GM12878 (cell line): ENCODE measurements at regions not wholly inside any gene's neighbourhood (a gene's known extent, or its start where the extent isn't known, plus 50 kb on each side); places are given as distances from the start of the nearest gene placed in this dataset.

Experiments used
- ATAC-seq: fragments of 200-7000 bp; cut with Tn5 transposase; 3 replicates; pipeline ENCODE4 v1.9.1; 2020; ENCODE audit warnings: mild to moderate bottlenecking, moderate library complexity
- BruUV-seq: library from RNA; stranded (reverse); fragments of 400-500 nt; replicated peaks from 2 replicates; lab custom pipeline; 2021; lab: Mats Ljungman, UMichigan
- CTCF ChIA-PET: fragments of 300-600 bp; sonication (Branson Sonifier 250); formaldehyde crosslinking; extraction: SDS; loops from one replicate; lab custom pipeline; 2021; ENCODE audit warnings: inconsistent platforms; lab: Yijun Ruan, JAX
- POLR2A ChIA-PET: fragments of 350-600 bp; formaldehyde crosslinking; extraction: SDS; loops from one replicate; lab custom pipeline; 2021; ENCODE audit warnings: inconsistent platforms; lab: Charles Lee
- RAD21 ChIA-PET: fragments of 300-600 bp; sonication (Branson Sonifier 250); formaldehyde crosslinking; loops from one replicate; lab custom pipeline; 2023; ENCODE audit warnings: antibody characterized with exemption; ENCODE audit not compliant: unreplicated experiment; lab: Charles Lee
- SMC1A ChIA-PET: fragments of 300-600 bp; sonication (Branson Sonifier 250); formaldehyde crosslinking; loops from one replicate; lab custom pipeline; 2023; ENCODE audit not compliant: unreplicated experiment, uncharacterized antibody; lab: Charles Lee
- DNase-seq: peaks from one replicate; pipeline ENCODE4 v3.0.0-alpha.2; 2011; ENCODE audit warnings: low read depth, low spot score
- FAIRE-seq: peaks from 3 replicates; lab custom pipeline; 2011; peaks lifted over from hg19 to GRCh38; lab: Jason Lieb, UNC
- H2AFZ ChIP-seq: 2 replicates; pipeline ENCODE4 v1.6.0; 2011; ENCODE audit warnings: low read depth, low read length, control low read depth; ENCODE audit not compliant: control insufficient read depth
- H3K27ac ChIP-seq: 2 replicates; pipeline ENCODE4 v1.5.1; 2011; ENCODE audit warnings: control low read depth; ENCODE audit not compliant: control insufficient read depth, insufficient read depth
- H3K27me3 ChIP-seq, 2 experiments: replicated peaks in 1 of 2; 2 replicates each; pipeline versions ENCODE4 v1.6.0 to v1.6.1; 2011; ENCODE audit warnings: low read length in 1 of 2; ENCODE audit not compliant: control insufficient read depth in 2 of 2, insufficient read depth in 2 of 2
- H3K36me3 ChIP-seq, 2 experiments: 2 replicates each; pipeline ENCODE4 v1.5.1; 2011; ENCODE audit warnings: low read length in 1 of 2; ENCODE audit not compliant: control insufficient read depth in 2 of 2, insufficient read depth in 2 of 2
- H3K4me1 ChIP-seq: 2 replicates; pipeline ENCODE4 v1.6.1; 2011; ENCODE audit warnings: mild to moderate bottlenecking, low read length, moderate library complexity, mixed read lengths; ENCODE audit not compliant: control insufficient read depth, insufficient read depth
- H3K4me2 ChIP-seq: 2 replicates; pipeline ENCODE4 v1.6.0; 2011; ENCODE audit warnings: control low read depth; ENCODE audit not compliant: control insufficient read depth, insufficient read depth
- H3K4me3 ChIP-seq: fragments of 200-600 bp; sonication (generic); 2 replicates; pipeline ENCODE4 v1.5.1; 2016
- H3K79me2 ChIP-seq: 2 replicates; pipeline ENCODE4 v1.6.0; 2011; ENCODE audit warnings: low read length; ENCODE audit not compliant: control insufficient read depth, insufficient read depth
- H3K9ac ChIP-seq: 2 replicates; pipeline ENCODE4 v1.8.0; 2011; ENCODE audit warnings: low read length, control low read depth, mixed read lengths; ENCODE audit not compliant: control insufficient read depth, insufficient read depth
- H3K9me3 ChIP-seq: replicated peaks from 3 replicates; pipeline ENCODE4 v1.5.1; 2011; ENCODE audit warnings: mild to moderate bottlenecking, low read length; ENCODE audit not compliant: control insufficient read depth, insufficient read depth
- H4K20me1 ChIP-seq: 2 replicates; pipeline ENCODE4 v1.6.0; 2011; ENCODE audit not compliant: control insufficient read depth, insufficient read depth
- ATF7 ChIP-seq: fragments of 450-650 bp; IDR thresholded peaks from 2 replicates; pipeline ENCODE4 v1.6.1; 2016; ENCODE audit warnings: low read depth, mild to moderate bottlenecking
- E2F8 ChIP-seq: fragments of 450-650 bp; IDR thresholded peaks from 2 replicates; pipeline ENCODE4 v1.6.1; 2018; ENCODE audit warnings: mild to moderate bottlenecking, low read depth, moderate library complexity; ENCODE audit not compliant: partially characterized antibody
- EP300 ChIP-seq, 2 experiments: fragments of 150-350 bp in 1 of 2; IDR thresholded peaks; 2 replicates each; pipeline ENCODE4 v1.6.1; 2011 to 2012; ENCODE audit warnings: low read depth in 2 of 2, low read length in 2 of 2, borderline replicate concordance in 1 of 2, improper control_type of control experiment in 1 of 2, inconsistent platforms in 1 of 2; ENCODE audit not compliant: control insufficient read depth in 1 of 2
- ESRRA ChIP-seq: IDR thresholded peaks from 2 replicates; pipeline ENCODE4 v1.6.1; 2012; ENCODE audit warnings: mild to moderate bottlenecking, low read length, improper control_type of control experiment
- HDGF ChIP-seq: fragments of 450-650 bp; IDR thresholded peaks from 2 replicates; pipeline ENCODE4 v1.6.1; 2016; ENCODE audit warnings: antibody characterized with exemption
- IRF3 ChIP-seq: fragments of 450-650 bp; IDR thresholded peaks from 2 replicates; pipeline ENCODE4 v1.6.1; 2014; ENCODE audit warnings: mild to moderate bottlenecking
- PML ChIP-seq: IDR thresholded peaks from 2 replicates; pipeline ENCODE4 v1.6.1; 2012; ENCODE audit warnings: low read length, inconsistent platforms
- POU2F2 ChIP-seq: IDR thresholded peaks from 3 replicates; pipeline ENCODE4 v1.6.1; 2011; ENCODE audit warnings: low read depth, mild to moderate bottlenecking, low read length, borderline replicate concordance
- RELB ChIP-seq: fragments of 450-650 bp; IDR thresholded peaks from 2 replicates; pipeline ENCODE4 v1.6.1; 2017; ENCODE audit warnings: low read depth, mild to moderate bottlenecking, moderate library complexity
- REST ChIP-seq: IDR thresholded peaks from 2 replicates; pipeline ENCODE4 v1.6.1; 2012; ENCODE audit warnings: mild to moderate bottlenecking, low read depth, low read length
- SIX5 ChIP-seq: IDR thresholded peaks from 2 replicates; pipeline ENCODE4 v1.6.1; 2011; ENCODE audit warnings: mild to moderate bottlenecking, low read depth, low read length, moderate library complexity; ENCODE audit not compliant: severe bottlenecking
- SUPT20H ChIP-seq: IDR thresholded peaks from 2 replicates; pipeline ENCODE4 v1.6.1; 2011; ENCODE audit warnings: low read depth, mild to moderate bottlenecking, low read length, moderate library complexity, borderline replicate concordance; ENCODE audit not compliant: control insufficient read depth
- SUZ12 ChIP-seq: fragments of 200-600 bp; sonication (generic); IDR thresholded peaks from one replicate; pipeline ENCODE4 v1.6.1; 2018; ENCODE audit warnings: antibody characterized with exemption, mild to moderate bottlenecking; ENCODE audit not compliant: unreplicated experiment
- ZNF24 ChIP-seq: fragments of 450-650 bp; IDR thresholded peaks from 2 replicates; pipeline ENCODE4 v1.6.1; 2017; ENCODE audit warnings: antibody characterized with exemption, mild to moderate bottlenecking
- ZZZ3 ChIP-seq: IDR thresholded peaks from 2 replicates; pipeline ENCODE4 v1.6.1; 2011; ENCODE audit warnings: low read depth; ENCODE audit not compliant: control insufficient read depth, insufficient read length
- WGBS: methylation state at CpG from one replicate; pipeline ENCODE4 v1.1.6; 2016; ENCODE audit warnings: low lambda C conversion rate; ENCODE audit not compliant: insufficient replicate concordance, insufficient coverage; ENCODE audit errors: missing lambda C conversion rate; 5-methylcytosine and 5-hydroxymethylcytosine counted together
- in situ Hi-C: fragments of 300-500 bp; cut with MboI; formaldehyde crosslinking; loops from 9 replicates; pipeline ENCODE4 v1.14.3; 2018; ENCODE audit warnings: mixed read lengths
- intact Hi-C: fragments of 100-400 bp; cut with micrococcal nuclease; formaldehyde crosslinking; loops from one replicate; pipeline ENCODE4 v1.14.2; 2022; ENCODE audit not compliant: unreplicated experiment

GRCh38 chr7:19375976-19376375, 230.8 kb upstream of the FERD3L start (continued):
- no peak for TF ChIP-seq RELB

GRCh38 chr7:19373334-19373733, 228.1 kb upstream of the FERD3L start:
- no peaks in the 10 kb centered on the region for H3K9me3 ChIP-seq
- no peaks in the 10 kb centered on the region for H3K79me2 ChIP-seq
- H3K9ac ChIP-seq: no peak overlapping the region
- no peak overlapping the region for H2AFZ ChIP-seq
- H3K4me3 ChIP-seq: no peak overlapping the region
- no TSS peak for BruUV-seq
- intact Hi-C loops: no loop called here
- in situ Hi-C loops: no loop called here
- no peak overlapping the region for H3K27ac ChIP-seq
- H3K36me3 ChIP-seq: no peaks in the 10 kb centered on the region
- no peaks in the 10 kb centered on the region for H3K4me1 ChIP-seq
- no peaks in the 10 kb centered on the region for H3K27me3 ChIP-seq
- no peak for ATAC-seq
- H4K20me1 ChIP-seq: no peaks in the 10 kb centered on the region
- SMC1A ChIA-PET: no interaction called here
- CTCF ChIA-PET: no interaction called here
- 0% methylated on average over 2 of the region's 2 CpGs for WGBS
- RAD21 ChIA-PET: no interaction called here
- no peak overlapping the region for H3K4me2 ChIP-seq
- POLR2A ChIA-PET: no interaction called here
- no peak for FAIRE-seq
- DNase-seq: no peak
- TF ChIP-seq SUZ12 (no peak), EP300 (IDR thresholded peaks at IDR 0.05; ENCODE audit: borderline replicate concordance in 1 of 2, control insufficient read depth in 1 of 2, low read depth in 2 of 2, low read length in 2 of 2) (no peak), ESRRA (no peak), IRF3 (no peak), SUPT20H (no peak), ZNF24 (no peak), REST (no peak), ZZZ3 (no peak), ATF7 (no peak), POU2F2 (no peak), HDGF (no peak), PML (no peak), E2F8 (no peak), SIX5 (no peak)
